ENCODE measurements at regions not wholly inside any gene's neighbourhood (a gene's known extent, or its start where the extent isn't known, plus 50 kb on each side); places are given as distances from the start of the nearest gene placed in this dataset.
"Not testable (repeated sequence)": the region's sequence is repeated elsewhere in the genome, so short reads cannot be mapped to it uniquely, and the experiment has no call there.

- TF ChIP-seq THAP11 (CRISPR knock-in tag; IDR thresholded peaks at IDR 0.05) (no peak), ZNF609 (CRISPR knock-in tag; IDR thresholded peaks at IDR 0.05; ENCODE audit: borderline replicate concordance) (no peak), ZNF253 (CRISPR knock-in tag; IDR thresholded peaks at IDR 0.05; ENCODE audit: borderline replicate concordance) (no peak)
Measured at GRCh38 chr9:97160255-97160654, 121.3 kb upstream of the CTSV start (continued).

- POLR2A ChIA-PET; H3K4me2 ChIP-seq (ENCODE audit: low read depth, low read length); H3K9ac ChIP-seq (ENCODE audit: insufficient read depth, low read depth, low read length); H4K20me1 ChIP-seq (ENCODE audit: insufficient read depth, low read length); DNase-seq (ENCODE audit: low spot score); intact Hi-C loops (cut with micrococcal nuclease; ENCODE audit: unreplicated experiment); in situ Hi-C loops (cut with HindIII; ENCODE audit: extremely low pct_ligation_motif_present, low pct_unique_long_range_greater_than_20kb); H3K9me3 ChIP-seq (ENCODE audit: low read length); CTCF ChIA-PET (ENCODE audit: low intra/inter-chr PET ratio, low total read pairs); H3K4me3 ChIP-seq (replicated peaks in 1 of 3; ENCODE audit: insufficient read depth in 1 of 3, low read depth in 2 of 3, low read length in 3 of 3); H3K27me3 ChIP-seq (ENCODE audit: control insufficient read depth in 1 of 2, insufficient read depth in 2 of 2, low read length in 2 of 2); H3K79me2 ChIP-seq (ENCODE audit: insufficient read depth, low read length); BruUV-seq (replicated peaks); H2AFZ ChIP-seq (ENCODE audit: low read length); FAIRE-seq; H3K36me3 ChIP-seq (replicated peaks in 1 of 2; ENCODE audit: control insufficient read depth in 1 of 2, insufficient read depth in 2 of 2, low read length in 2 of 2); H3K27ac ChIP-seq (ENCODE audit: extremely low read length, insufficient read depth, low read length); H3K4me1 ChIP-seq (ENCODE audit: insufficient read depth, low read length); ATAC-seq: not testable (repeated sequence)
- WGBS (ENCODE audit: low lambda C conversion rate) = 70% methylated on average over 3 of the region's 3 CpGs
Measured at GRCh38 chr9:97158722-97159121, 119.8 kb upstream of the CTSV start.

- DNase-seq (ENCODE audit: low spot score); H3K4me1 ChIP-seq (ENCODE audit: insufficient read depth, low read length); H3K79me2 ChIP-seq (ENCODE audit: insufficient read depth, low read length); ATAC-seq; FAIRE-seq; H3K4me3 ChIP-seq (replicated peaks in 1 of 3; ENCODE audit: insufficient read depth in 1 of 3, low read depth in 2 of 3, low read length in 3 of 3); BruUV-seq (replicated peaks); H3K27me3 ChIP-seq (ENCODE audit: control insufficient read depth in 1 of 2, insufficient read depth in 2 of 2, low read length in 2 of 2); H3K9ac ChIP-seq (ENCODE audit: insufficient read depth, low read depth, low read length); in situ Hi-C loops (cut with HindIII; ENCODE audit: extremely low pct_ligation_motif_present, low pct_unique_long_range_greater_than_20kb); H3K36me3 ChIP-seq (replicated peaks in 1 of 2; ENCODE audit: control insufficient read depth in 1 of 2, insufficient read depth in 2 of 2, low read length in 2 of 2); intact Hi-C loops (cut with micrococcal nuclease; ENCODE audit: unreplicated experiment); H4K20me1 ChIP-seq (ENCODE audit: insufficient read depth, low read length); POLR2A ChIA-PET; H3K4me2 ChIP-seq (ENCODE audit: low read depth, low read length); H3K27ac ChIP-seq (ENCODE audit: extremely low read length, insufficient read depth, low read length); H2AFZ ChIP-seq (ENCODE audit: low read length); H3K9me3 ChIP-seq (ENCODE audit: low read length); CTCF ChIA-PET (ENCODE audit: low intra/inter-chr PET ratio, low total read pairs): not testable (repeated sequence)
- 77% methylated on average over 5 of the region's 5 CpGs for WGBS (ENCODE audit: low lambda C conversion rate)
Measured at GRCh38 chr9:97155441-97155840, 116.5 kb upstream of the CTSV start.
